HCT116 (cell line): ENCODE measurements at regions not wholly inside any gene's neighbourhood (a gene's known extent, or its start where the extent isn't known, plus 50 kb on each side); places are given as distances from the start of the nearest gene placed in this dataset.

ENCODE experiments used
- ATAC-seq: fragments of 200-7000 bp; cut with Tn5 transposase; 2 replicates; pipeline ENCODE4 v1.9.1; 2020; ENCODE audit warnings: mild to moderate bottlenecking, moderate library complexity
- BruUV-seq: library from RNA; stranded (reverse); fragments of 400-500 nt; replicated peaks from 2 replicates; lab custom pipeline; 2021; lab: Mats Ljungman, UMichigan
- CTCF ChIA-PET: fragments of 300-600 bp; sonication (Branson Sonifier 250); formaldehyde crosslinking; loops from one replicate; lab custom pipeline; 2021; ENCODE audit warnings: antibody characterized with exemption; lab: Charles Lee
- POLR2A ChIA-PET: fragments of 300-600, 350-600 bp; sonication (Branson Sonifier 250); formaldehyde crosslinking; loops from one replicate; lab custom pipeline; 2021; ENCODE audit warnings: antibody characterized with exemption; lab: Charles Lee
- RAD21 ChIA-PET, 2 experiments: fragments of 300-600 bp; sonication (Branson Sonifier 250); formaldehyde crosslinking; loops; one replicate each; lab custom pipeline; 2023; ENCODE audit warnings: low total read pairs in 2 of 2; ENCODE audit not compliant: uncharacterized antibody in 2 of 2, unreplicated experiment in 2 of 2, low non-redundant PET in 1 of 2; lab: Charles Lee
- DNase-seq: peaks from one replicate; pipeline ENCODE4 v3.0.0-alpha.2; 2010; ENCODE audit warnings: low read depth, low spot score
- H2AFZ ChIP-seq: fragments of 200-600 bp; shearing (Covaris generic), sonication (generic); 2 replicates; pipeline ENCODE4 v1.6.1; 2017; ENCODE audit warnings: low read depth, mixed run types, mixed read lengths, antibody characterized with exemption, low read length; ENCODE audit not compliant: poor library complexity, severe bottlenecking
- H3K27ac ChIP-seq: 2 replicates; pipeline ENCODE4 v1.5.1; 2012; ENCODE audit warnings: low read depth, low read length
- H3K27me3 ChIP-seq: fragments of 200-600 bp; sonication (generic); 2 replicates; pipeline ENCODE4 v1.6.1; 2016; ENCODE audit warnings: mixed run types, low read length, mixed read lengths; ENCODE audit not compliant: insufficient read depth
- H3K36me3 ChIP-seq, 2 experiments: fragments of 200-500 bp in 1 of 2; fragments of 200-600 bp in 1 of 2; sonication (Bioruptor generic) in 1 of 2; sonication (generic) in 1 of 2; 2 replicates each; pipeline versions ENCODE4 v1.5.1 to v1.6.1; 2014 to 2016; ENCODE audit warnings: low read length in 2 of 2, inconsistent platforms in 1 of 2, mixed read lengths in 1 of 2, mixed run types in 1 of 2; ENCODE audit not compliant: insufficient read depth in 2 of 2, control insufficient read depth in 1 of 2
- H3K4me1 ChIP-seq, 2 experiments: fragments of 200-600 bp in 1 of 2; sonication (generic) in 1 of 2; 2 replicates each; pipeline versions ENCODE4 v1.5.1 to v1.6.1; 2012 to 2017; ENCODE audit warnings: low read length in 2 of 2, inconsistent platforms in 1 of 2, mild to moderate bottlenecking in 1 of 2, mixed read lengths in 1 of 2, mixed run types in 1 of 2, moderate library complexity in 1 of 2; ENCODE audit not compliant: insufficient read depth in 2 of 2, control insufficient read depth in 1 of 2
- H3K4me2 ChIP-seq: fragments of 200-600 bp; sonication (generic); 2 replicates; pipeline ENCODE4 v1.6.1; 2017; ENCODE audit warnings: mixed run types, low read length, mixed read lengths
- H3K4me3 ChIP-seq, 2 experiments: fragments of 200-600 bp in 1 of 2; sonication (generic) in 1 of 2; replicated peaks in 1 of 2; 2 replicates each; pipeline ENCODE4 v1.5.1; 2011 to 2016; ENCODE audit warnings: low read length in 2 of 2, control low read depth in 1 of 2, low read depth in 1 of 2, mild to moderate bottlenecking in 1 of 2, mixed read lengths in 1 of 2, mixed run types in 1 of 2
- H3K79me2 ChIP-seq: fragments of 200-600 bp; sonication (generic); 2 replicates; pipeline ENCODE4 v1.6.1; 2017; ENCODE audit warnings: mild to moderate bottlenecking, mixed run types, low read length, moderate library complexity, mixed read lengths; ENCODE audit not compliant: insufficient read depth
- H3K9ac ChIP-seq: fragments of 200-600 bp; sonication (generic); 2 replicates; pipeline ENCODE4 v1.6.1; 2016; ENCODE audit warnings: low read length, mixed read lengths
- H3K9me2 ChIP-seq: fragments of 200-600 bp; sonication (generic), shearing (Covaris generic); 2 replicates; pipeline ENCODE4 v1.6.1; 2017; ENCODE audit warnings: mixed run types, mild to moderate bottlenecking, moderate library complexity; ENCODE audit not compliant: insufficient read depth
- H3K9me3 ChIP-seq, 2 experiments: fragments of 200-500 bp in 1 of 2; fragments of 200-600 bp in 1 of 2; sonication (Bioruptor generic) in 1 of 2; sonication (generic) in 1 of 2; 2 replicates each; pipeline ENCODE4 v1.6.1; 2014 to 2017; ENCODE audit warnings: low read length in 2 of 2, mixed read lengths in 2 of 2, inconsistent platforms in 1 of 2, low read depth in 1 of 2, mild to moderate bottlenecking in 1 of 2, mixed run types in 1 of 2, moderate library complexity in 1 of 2; ENCODE audit not compliant: control insufficient read depth in 1 of 2, insufficient read depth in 1 of 2
- H4K20me1 ChIP-seq: fragments of 200-600 bp; sonication (generic), shearing (Covaris generic); 2 replicates; pipeline ENCODE4 v1.6.1; 2017; ENCODE audit warnings: mixed run types, mild to moderate bottlenecking, moderate library complexity; ENCODE audit not compliant: insufficient read depth
- ELF1 ChIP-seq: IDR thresholded peaks from 2 replicates; pipeline ENCODE4 v1.6.1; 2012; ENCODE audit warnings: low read depth, borderline replicate concordance
- EZH2 ChIP-seq: fragments of 200-600 bp; sonication (generic); IDR thresholded peaks from 2 replicates; pipeline ENCODE4 v1.6.1; 2017; ENCODE audit warnings: antibody characterized with exemption, mixed run types
- EZH2phosphoT487 ChIP-seq: fragments of 200-600 bp; IDR thresholded peaks from 2 replicates; pipeline ENCODE4 v1.6.1; 2018; ENCODE audit warnings: antibody characterized with exemption, borderline replicate concordance
- POLR2AphosphoS5 ChIP-seq: IDR thresholded peaks from 2 replicates; pipeline ENCODE4 v1.6.1; 2011; ENCODE audit warnings: mild to moderate bottlenecking, low read depth, low read length, moderate library complexity
- SIN3A ChIP-seq: IDR thresholded peaks from 2 replicates; pipeline ENCODE4 v1.6.1; 2012; ENCODE audit warnings: low read depth
- YY1 ChIP-seq: IDR thresholded peaks from 2 replicates; pipeline ENCODE4 v1.6.1; 2011; ENCODE audit warnings: low read length, low read depth, moderate library complexity, mild to moderate bottlenecking; ENCODE audit not compliant: insufficient replicate concordance; ENCODE audit errors: extremely low read depth
- ZNF274 ChIP-seq: fragments of 200-500 bp; sonication (Bioruptor generic); IDR thresholded peaks from 2 replicates; pipeline ENCODE4 v1.6.1; 2014; ENCODE audit warnings: mild to moderate bottlenecking, low read depth, low read length, inconsistent platforms
- intact Hi-C: fragments of 100-400 bp; cut with micrococcal nuclease; formaldehyde crosslinking; loops from 2 replicates; pipeline ENCODE4 v1.10.0; 2022

GRCh38 chr5:164975986-164976385 lies 1470.6 kb downstream of the MAT2B start:
- TF ChIP-seq SIN3A, result no peak
- TF ChIP-seq ELF1, result no peak
- TF ChIP-seq POLR2AphosphoS5, result no peak
- no peak for TF ChIP-seq EZH2phosphoT487
- peaks cover 12 to 27% of the 10 kb centered on the region in 2 experiments; a peak in 2 of 4 replicates for H3K9me3 ChIP-seq
- ChIA-PET RAD21 (no interaction called here), CTCF (no interaction called here), POLR2A (no interaction called here)
- H4K20me1 ChIP-seq, result no peaks in the 10 kb centered on the region
- no peak overlapping the region for H3K9ac ChIP-seq
- BruUV-seq, result no TSS peak
- H3K27me3 ChIP-seq, result no peaks in the 10 kb centered on the region
- intact Hi-C loops, result no loop called here
- H3K9me2 ChIP-seq, result no peaks in the 10 kb centered on the region
- no peak overlapping the region for H3K27ac ChIP-seq
- H3K4me3 ChIP-seq, result no peak overlapping the region
- no peak overlapping the region for H3K4me2 ChIP-seq
- ATAC-seq (no peak), DNase-seq (no peak)
- no peak overlapping the region for H2AFZ ChIP-seq
- H3K4me1 ChIP-seq, result no peaks in the 10 kb centered on the region
- H3K36me3 ChIP-seq, result no peaks in the 10 kb centered on the region
- H3K79me2 ChIP-seq, result no peaks in the 10 kb centered on the region

DNA sequence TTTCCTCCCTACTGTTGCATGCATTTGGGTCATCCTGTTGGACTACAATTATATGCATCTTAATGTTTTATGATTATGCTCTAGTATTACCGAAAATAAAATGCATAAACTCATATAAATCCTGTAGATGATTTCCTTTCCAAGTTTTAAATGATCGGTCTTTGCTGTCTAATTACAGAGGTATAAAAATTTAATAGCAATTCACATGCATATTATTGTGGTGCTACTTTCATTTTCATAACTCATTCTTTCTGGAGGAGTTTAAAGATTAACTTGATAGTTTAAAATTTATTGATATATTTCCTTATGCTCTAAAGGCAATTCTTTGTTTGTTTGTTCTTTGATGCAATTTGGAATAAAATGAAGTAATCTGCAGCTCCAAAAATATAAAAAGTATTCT lies 1475.1 kb downstream of the MAT2B start:
- Histone ChIP-seq H4K20me1 (no peaks in the 10 kb centered on the region), H3K27ac (no peak overlapping the region), H3K36me3 (no peaks in the 10 kb centered on the region), H2AFZ (no peak overlapping the region), H3K4me2 (no peak overlapping the region), H3K9ac (no peak overlapping the region), H3K9me2 (no peaks in the 10 kb centered on the region), H3K9me3 (peaks cover 17 to 24% of the 10 kb centered on the region in 2 experiments; a peak in 2 of 4 replicates), H3K79me2 (no peaks in the 10 kb centered on the region), H3K4me3 (no peak overlapping the region), H3K27me3 (no peaks in the 10 kb centered on the region), H3K4me1 (no peaks in the 10 kb centered on the region)
- CTCF ChIA-PET, result no interaction called here
- intact Hi-C loops, result no loop called here
- BruUV-seq, result no TSS peak
- RAD21 ChIA-PET, result no interaction called here
- POLR2A ChIA-PET, result no interaction called here
- no peak for ATAC-seq
- no peak for DNase-seq
- TF ChIP-seq ZNF274 (no peak), EZH2 (no peak), YY1 (no peak)
